GM12878 (cell line): ENCODE measurements at regions not wholly inside any gene's neighbourhood (a gene's known extent, or its start where the extent isn't known, plus 50 kb on each side); places are given as distances from the start of the nearest gene placed in this dataset.

Experiments used
- ATAC-seq: fragments of 200-7000 bp; cut with Tn5 transposase; 3 replicates; pipeline ENCODE4 v1.9.1; 2020; ENCODE audit warnings: mild to moderate bottlenecking, moderate library complexity
- BruUV-seq: library from RNA; stranded (reverse); fragments of 400-500 nt; replicated peaks from 2 replicates; lab custom pipeline; 2021; lab: Mats Ljungman, UMichigan
- CTCF ChIA-PET: fragments of 300-600 bp; sonication (Branson Sonifier 250); formaldehyde crosslinking; extraction: SDS; loops from one replicate; lab custom pipeline; 2021; ENCODE audit warnings: inconsistent platforms; lab: Yijun Ruan, JAX
- POLR2A ChIA-PET: fragments of 350-600 bp; formaldehyde crosslinking; extraction: SDS; loops from one replicate; lab custom pipeline; 2021; ENCODE audit warnings: inconsistent platforms; lab: Charles Lee
- RAD21 ChIA-PET: fragments of 300-600 bp; sonication (Branson Sonifier 250); formaldehyde crosslinking; loops from one replicate; lab custom pipeline; 2023; ENCODE audit warnings: antibody characterized with exemption; ENCODE audit not compliant: unreplicated experiment; lab: Charles Lee
- SMC1A ChIA-PET: fragments of 300-600 bp; sonication (Branson Sonifier 250); formaldehyde crosslinking; loops from one replicate; lab custom pipeline; 2023; ENCODE audit not compliant: unreplicated experiment, uncharacterized antibody; lab: Charles Lee
- DNase-seq: peaks from one replicate; pipeline ENCODE4 v3.0.0-alpha.2; 2011; ENCODE audit warnings: low read depth, low spot score
- FAIRE-seq: peaks from 3 replicates; lab custom pipeline; 2011; peaks lifted over from hg19 to GRCh38; lab: Jason Lieb, UNC
- H2AFZ ChIP-seq: 2 replicates; pipeline ENCODE4 v1.6.0; 2011; ENCODE audit warnings: low read depth, low read length, control low read depth; ENCODE audit not compliant: control insufficient read depth
- H3K27ac ChIP-seq: 2 replicates; pipeline ENCODE4 v1.5.1; 2011; ENCODE audit warnings: control low read depth; ENCODE audit not compliant: control insufficient read depth, insufficient read depth
- H3K27me3 ChIP-seq, 2 experiments: replicated peaks in 1 of 2; 2 replicates each; pipeline versions ENCODE4 v1.6.0 to v1.6.1; 2011; ENCODE audit warnings: low read length in 1 of 2; ENCODE audit not compliant: control insufficient read depth in 2 of 2, insufficient read depth in 2 of 2
- H3K36me3 ChIP-seq, 2 experiments: 2 replicates each; pipeline ENCODE4 v1.5.1; 2011; ENCODE audit warnings: low read length in 1 of 2; ENCODE audit not compliant: control insufficient read depth in 2 of 2, insufficient read depth in 2 of 2
- H3K4me1 ChIP-seq: 2 replicates; pipeline ENCODE4 v1.6.1; 2011; ENCODE audit warnings: mild to moderate bottlenecking, low read length, moderate library complexity, mixed read lengths; ENCODE audit not compliant: control insufficient read depth, insufficient read depth
- H3K4me2 ChIP-seq: 2 replicates; pipeline ENCODE4 v1.6.0; 2011; ENCODE audit warnings: control low read depth; ENCODE audit not compliant: control insufficient read depth, insufficient read depth
- H3K4me3 ChIP-seq: fragments of 200-600 bp; sonication (generic); 2 replicates; pipeline ENCODE4 v1.5.1; 2016
- H3K79me2 ChIP-seq: 2 replicates; pipeline ENCODE4 v1.6.0; 2011; ENCODE audit warnings: low read length; ENCODE audit not compliant: control insufficient read depth, insufficient read depth
- H3K9ac ChIP-seq: 2 replicates; pipeline ENCODE4 v1.8.0; 2011; ENCODE audit warnings: low read length, control low read depth, mixed read lengths; ENCODE audit not compliant: control insufficient read depth, insufficient read depth
- H3K9me3 ChIP-seq: replicated peaks from 3 replicates; pipeline ENCODE4 v1.5.1; 2011; ENCODE audit warnings: mild to moderate bottlenecking, low read length; ENCODE audit not compliant: control insufficient read depth, insufficient read depth
- H4K20me1 ChIP-seq: 2 replicates; pipeline ENCODE4 v1.6.0; 2011; ENCODE audit not compliant: control insufficient read depth, insufficient read depth
- BHLHE40 ChIP-seq, 2 experiments: fragments of 450-650 bp in 1 of 2; IDR thresholded peaks; 2 replicates each; pipeline ENCODE4 v1.6.1; 2011 to 2017; ENCODE audit warnings: low read depth in 2 of 2, borderline replicate concordance in 1 of 2, improper control_type of control experiment in 1 of 2, low read length in 1 of 2, mild to moderate bottlenecking in 1 of 2
- DPF2 ChIP-seq: fragments of 450-650 bp; IDR thresholded peaks from 2 replicates; pipeline ENCODE4 v1.6.1; 2017; ENCODE audit warnings: mild to moderate bottlenecking
- E2F4 ChIP-seq: IDR thresholded peaks from 2 replicates; pipeline ENCODE4 v1.6.1; 2012; ENCODE audit warnings: low read depth, low read length, improper control_type of control experiment
- MYC ChIP-seq: IDR thresholded peaks from 2 replicates; pipeline ENCODE4 v1.6.1; 2011; ENCODE audit warnings: mild to moderate bottlenecking, low read length, moderate library complexity, inconsistent platforms; ENCODE audit not compliant: insufficient read depth, insufficient replicate concordance, insufficient read length, severe bottlenecking
- NFYB ChIP-seq: IDR thresholded peaks from 2 replicates; pipeline ENCODE4 v1.6.1; 2011; ENCODE audit warnings: low read depth, mild to moderate bottlenecking, low read length, improper control_type of control experiment, moderate library complexity; ENCODE audit not compliant: insufficient read depth
- RELA ChIP-seq: fragments of 450-650 bp; IDR thresholded peaks from 2 replicates; pipeline ENCODE4 v1.8.0; 2014; ENCODE audit warnings: borderline replicate concordance; ENCODE audit not compliant: partially characterized antibody
- RUNX3 ChIP-seq: IDR thresholded peaks from 2 replicates; pipeline ENCODE4 v1.6.1; 2012; ENCODE audit warnings: low read length, inconsistent platforms
- SUZ12 ChIP-seq: fragments of 200-600 bp; sonication (generic); IDR thresholded peaks from one replicate; pipeline ENCODE4 v1.6.1; 2018; ENCODE audit warnings: antibody characterized with exemption, mild to moderate bottlenecking; ENCODE audit not compliant: unreplicated experiment
- TAF1 ChIP-seq: IDR thresholded peaks from 2 replicates; pipeline ENCODE4 v1.6.1; 2011; ENCODE audit warnings: mild to moderate bottlenecking, low read depth, low read length, borderline replicate concordance
- YY1 ChIP-seq: IDR thresholded peaks from 2 replicates; pipeline ENCODE4 v1.6.1; 2011; ENCODE audit warnings: low read depth, mild to moderate bottlenecking, low read length
- WGBS: methylation state at CpG from one replicate; pipeline ENCODE4 v1.1.6; 2016; ENCODE audit warnings: low lambda C conversion rate; ENCODE audit not compliant: insufficient replicate concordance, insufficient coverage; ENCODE audit errors: missing lambda C conversion rate; 5-methylcytosine and 5-hydroxymethylcytosine counted together
- in situ Hi-C: fragments of 300-500 bp; cut with MboI; formaldehyde crosslinking; loops from 9 replicates; pipeline ENCODE4 v1.14.3; 2018; ENCODE audit warnings: mixed read lengths
- intact Hi-C: fragments of 100-400 bp; cut with micrococcal nuclease; formaldehyde crosslinking; loops from one replicate; pipeline ENCODE4 v1.14.2; 2022; ENCODE audit not compliant: unreplicated experiment

DNA sequence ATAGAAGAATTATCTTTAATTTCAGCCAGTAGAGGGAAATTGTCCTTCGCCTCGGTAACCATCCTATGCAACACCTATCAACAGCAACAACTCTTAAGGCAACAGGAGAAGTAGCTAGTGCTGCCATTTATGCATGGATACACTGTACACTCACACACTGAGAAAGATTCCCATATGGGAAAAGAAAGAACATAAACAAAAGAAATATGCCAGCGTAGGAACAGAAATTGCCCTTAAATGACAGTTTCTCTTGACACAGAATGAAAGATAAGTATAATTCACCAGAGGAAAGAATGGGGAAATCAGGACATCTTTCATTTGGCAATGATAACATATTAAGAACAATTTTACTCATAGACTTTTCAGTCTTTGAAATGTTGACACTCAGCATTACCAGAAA lies 466.9 kb downstream of the BCAT1 start:
- ChIA-PET RAD21 (no interaction called here), CTCF (no interaction called here), SMC1A (no interaction called here), POLR2A (no interaction called here)
- Histone ChIP-seq H3K9me3 (no peaks in the 10 kb centered on the region), H3K27ac (no peak overlapping the region), H3K4me2 (no peak overlapping the region), H3K9ac (no peak overlapping the region), H3K4me1 (no peaks in the 10 kb centered on the region), H2AFZ (no peak overlapping the region), H3K4me3 (no peak overlapping the region), H3K27me3 (no peaks in the 10 kb centered on the region), H3K36me3 (no peaks in the 10 kb centered on the region), H3K79me2 (no peaks in the 10 kb centered on the region), H4K20me1 (no peaks in the 10 kb centered on the region)
- in situ Hi-C loops (no loop called here), intact Hi-C loops (no loop called here)
- DNase-seq: no peak
- 59% methylated on average over 3 of the region's 3 CpGs for WGBS
- TF ChIP-seq SUZ12: no peak
- no peak for TF ChIP-seq MYC
- no peak for TF ChIP-seq RUNX3
- no peak for TF ChIP-seq NFYB
- no peak for TF ChIP-seq E2F4
- TF ChIP-seq BHLHE40 (IDR thresholded peaks at IDR 0.05; ENCODE audit: borderline replicate concordance in 1 of 2, low read depth in 2 of 2, low read length in 1 of 2): no peak
- TF ChIP-seq RELA: no peak
- no peak for TF ChIP-seq YY1
- no peak for TF ChIP-seq TAF1
- TF ChIP-seq DPF2: no peak
- BruUV-seq: no TSS peak
- ATAC-seq: no peak
- no peak for FAIRE-seq
